ENCODE measurements at regions not wholly inside any gene's neighbourhood (a gene's known extent, or its start where the extent isn't known, plus 50 kb on each side); places are given as distances from the start of the nearest gene placed in this dataset.
A peak's percentile ranks its signal among the peaks of the same experiment; 100 is the strongest.

DNA sequence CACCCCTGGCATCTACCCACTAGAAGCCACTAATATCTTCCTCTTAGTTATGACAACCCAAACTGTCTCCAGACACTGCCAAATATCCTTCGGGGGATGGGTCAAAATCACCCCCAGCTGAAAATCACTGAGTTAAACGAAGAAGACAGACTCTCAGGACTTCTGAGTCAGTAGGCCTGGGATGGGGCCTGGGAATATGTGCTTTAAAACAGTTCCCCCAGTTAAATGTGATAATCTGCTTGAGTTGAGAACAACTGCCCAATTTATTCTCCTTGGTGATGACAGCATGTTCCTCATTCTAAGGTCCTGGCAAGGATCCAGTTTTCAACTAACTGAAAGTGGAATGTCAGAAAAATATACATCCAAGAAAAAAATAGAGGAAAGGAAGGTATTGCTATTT is 52.4 kb downstream of the CBLL2 start:
- DNase-seq, result no peak

GRCh38 chrX:22329783-22330182 is 57.1 kb downstream of the CBLL2 start:
- no peak for DNase-seq

DNA sequence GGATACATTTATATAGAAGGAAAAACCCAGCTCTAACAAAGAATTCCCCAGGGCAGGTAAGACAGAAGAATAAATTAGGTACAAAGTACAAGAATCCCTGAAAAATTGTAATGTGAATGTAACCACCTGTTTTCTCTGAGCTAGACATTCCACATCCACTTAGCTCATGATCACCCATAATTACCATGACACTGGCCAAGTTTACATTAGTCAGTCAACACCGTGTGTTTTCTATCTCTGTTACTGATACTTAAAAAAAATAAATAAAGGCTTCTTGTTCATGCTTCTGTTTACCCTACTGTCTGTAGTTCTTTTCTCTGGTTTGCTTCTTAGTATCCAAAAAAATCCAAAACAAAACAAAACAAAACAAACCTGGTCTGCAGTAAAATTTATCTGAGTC is 66.0 kb downstream of the CBLL2 start:
- DNase-seq, result no peak

GRCh38 chrX:22339459-22339858 is 66.7 kb downstream of the CBLL2 start:
- no peak for DNase-seq

- no peak for DNase-seq
Measured at GRCh38 chrX:22340022-22340616, 67.4 kb downstream of the CBLL2 start.

- no peak for DNase-seq
Measured at GRCh38 chrX:22343192-22343591, 70.5 kb downstream of the CBLL2 start.

- DNase-seq, result no peak
Measured at GRCh38 chrX:22345884-22346283, 73.2 kb downstream of the CBLL2 start.

- no peak for DNase-seq
Measured at GRCh38 chrX:22347491-22347890, 74.8 kb downstream of the CBLL2 start.

DNA sequence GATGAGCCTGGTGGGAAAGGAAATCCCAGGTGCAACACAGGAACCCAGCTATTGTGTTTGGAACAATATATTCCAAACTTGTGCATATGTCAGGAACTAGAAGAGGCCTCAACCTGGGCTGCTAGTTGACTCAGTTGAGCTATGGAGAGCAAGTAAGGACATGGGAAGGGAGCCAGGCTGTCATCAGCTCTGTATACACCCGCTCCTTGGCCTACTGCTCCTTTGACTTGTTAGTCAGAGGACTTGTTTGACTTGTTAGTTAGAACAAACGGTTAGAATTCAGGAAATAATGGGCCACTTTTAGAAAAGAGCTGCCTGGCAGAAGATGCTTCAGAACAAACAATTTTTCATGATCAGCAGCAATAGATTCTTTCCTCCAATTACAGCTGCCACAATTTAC is 76.4 kb downstream of the CBLL2 start:
- no peak for DNase-seq

DNA sequence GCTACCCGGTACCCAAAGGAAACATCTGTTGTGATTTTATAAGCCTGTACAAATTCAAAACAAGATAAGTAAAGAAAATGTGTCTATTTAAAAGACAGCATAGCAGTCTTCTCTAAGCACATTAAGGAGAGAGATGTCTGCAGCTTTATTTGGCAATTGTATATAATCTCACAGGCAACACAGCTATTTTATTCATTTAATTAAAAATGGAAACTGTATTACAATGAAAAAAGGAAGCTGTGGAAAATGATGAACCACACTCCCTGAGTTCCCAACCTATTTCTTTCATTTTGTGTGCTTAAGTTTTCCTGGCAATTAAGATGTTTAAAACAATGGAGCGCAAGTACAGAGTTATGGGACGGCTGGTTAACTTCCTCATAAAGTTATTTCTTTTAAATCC is 78.4 kb downstream of the CBLL2 start:
- no peak for DNase-seq

GRCh38 chrX:22351966-22352365 is 79.3 kb downstream of the CBLL2 start:
- DNase-seq, result no peak

DNA sequence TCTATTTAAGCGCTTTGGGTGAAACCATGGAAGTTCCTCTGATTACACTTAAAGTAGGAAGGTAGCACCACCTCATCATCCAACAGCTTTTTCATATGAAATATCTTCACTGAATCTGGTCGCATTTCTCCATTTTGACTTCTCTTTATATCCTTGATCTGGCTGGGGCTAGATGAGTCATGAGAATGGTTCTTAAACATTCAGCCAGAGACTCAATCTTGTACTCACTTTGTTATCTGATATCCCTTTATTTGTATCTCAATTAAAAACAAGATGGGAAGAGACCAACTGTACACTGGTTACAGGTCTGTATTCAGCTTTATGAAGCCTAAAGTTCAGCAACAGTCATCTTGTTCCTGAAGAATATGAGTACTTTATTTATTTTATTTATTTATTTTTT is 84.9 kb downstream of the CBLL2 start:
- no peak for DNase-seq

GRCh38 chrX:22360129-22360528 is 87.4 kb downstream of the CBLL2 start:
- no peak for DNase-seq

DNA sequence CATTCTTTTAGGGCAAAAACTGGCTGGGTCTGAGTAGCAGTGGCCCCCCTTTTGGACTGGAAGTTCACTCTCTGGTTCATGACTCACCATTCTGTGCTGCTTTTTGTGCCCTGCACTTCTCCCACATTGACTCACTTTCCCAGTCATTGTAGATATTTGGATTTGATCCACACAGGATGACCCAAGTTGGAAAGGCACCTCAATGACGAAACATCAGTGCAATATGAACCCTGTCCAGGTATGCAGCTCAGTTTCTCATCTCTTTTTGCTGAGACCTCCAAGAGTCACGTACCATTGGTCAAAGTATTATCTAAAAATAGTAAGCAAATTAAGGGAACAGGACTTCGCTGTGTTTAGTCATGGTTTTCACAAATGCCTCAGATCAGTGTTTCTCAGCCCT is 92.7 kb downstream of the CBLL2 start:
- DNase-seq, result no peak

DNA sequence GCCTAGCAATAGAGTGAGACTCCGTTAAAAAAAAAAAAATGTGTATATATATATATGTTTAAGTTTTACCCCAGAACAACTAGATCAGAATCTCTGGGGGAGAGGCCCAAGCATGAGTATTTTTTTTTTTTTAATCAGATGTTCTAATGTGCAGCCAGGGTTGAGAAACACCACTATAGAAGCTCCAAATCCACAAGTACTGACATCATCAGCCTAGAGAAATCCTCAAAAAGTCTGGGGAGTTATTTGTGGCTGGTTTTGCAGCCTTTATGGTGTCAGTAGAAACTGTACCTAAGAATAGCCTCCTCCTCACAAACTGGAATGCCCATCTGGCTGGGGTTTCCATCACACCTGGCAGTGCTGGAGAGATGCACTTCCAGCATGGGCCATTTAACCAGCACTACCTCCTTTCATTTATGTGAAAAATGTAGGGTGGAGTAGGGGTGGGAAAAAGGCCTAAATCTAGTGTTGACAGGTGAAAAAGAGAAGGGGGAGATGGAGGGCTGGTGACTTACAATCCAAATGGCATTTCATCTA is 93.5 kb downstream of the CBLL2 start:
- DNase-seq, result no peak

- no peak for DNase-seq
Measured at GRCh38 chrX:22366906-22367305, 94.2 kb downstream of the CBLL2 start.

GRCh38 chrX:22373094-22373493 is 100.4 kb downstream of the CBLL2 start:
- no peak for DNase-seq

- no peak for DNase-seq
Measured at GRCh38 chrX:22373766-22374165, 101.1 kb downstream of the CBLL2 start.

DNA sequence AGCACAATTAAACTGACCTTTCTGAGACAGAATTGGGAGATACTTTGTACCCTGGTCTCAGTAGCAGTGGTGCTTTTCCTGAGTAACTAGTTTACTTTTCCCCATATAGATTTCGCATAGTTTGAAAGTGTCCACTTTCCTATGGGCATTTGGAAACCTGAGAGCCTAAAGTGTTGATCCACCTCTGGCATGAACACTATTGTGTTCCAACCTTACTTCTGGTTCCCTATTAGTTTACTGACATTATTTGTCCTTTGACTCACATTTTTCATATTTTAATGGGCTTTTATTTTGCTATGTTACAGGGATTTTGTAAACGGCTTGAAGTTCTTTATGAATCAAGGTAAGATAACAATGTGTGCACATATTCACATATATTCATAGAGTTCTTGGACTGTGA is 103.7 kb downstream of the CBLL2 start:
- DNase-seq, result no peak

DNA sequence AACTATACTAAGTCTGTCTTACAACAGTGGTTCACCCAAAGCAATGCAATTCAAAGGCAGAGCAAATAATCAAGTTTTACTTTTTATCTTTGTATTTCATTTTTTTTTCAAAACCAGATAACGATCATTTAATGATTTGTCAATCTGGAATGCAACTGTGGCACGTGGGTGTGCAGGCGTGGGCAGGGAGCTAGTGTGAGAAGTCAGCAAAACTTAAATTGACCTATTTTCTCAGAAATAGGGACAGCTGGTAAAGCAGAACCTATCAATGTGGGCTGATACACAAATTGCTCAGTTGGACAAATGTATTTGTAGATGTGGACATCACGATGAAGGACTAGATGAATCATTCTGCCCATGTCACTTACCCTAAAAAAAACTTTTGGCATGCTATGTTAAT is 105.6 kb downstream of the CBLL2 start:
- no peak for DNase-seq

GRCh38 chrX:22383988-22384387 is 111.3 kb downstream of the CBLL2 start:
- no peak for DNase-seq

DNA sequence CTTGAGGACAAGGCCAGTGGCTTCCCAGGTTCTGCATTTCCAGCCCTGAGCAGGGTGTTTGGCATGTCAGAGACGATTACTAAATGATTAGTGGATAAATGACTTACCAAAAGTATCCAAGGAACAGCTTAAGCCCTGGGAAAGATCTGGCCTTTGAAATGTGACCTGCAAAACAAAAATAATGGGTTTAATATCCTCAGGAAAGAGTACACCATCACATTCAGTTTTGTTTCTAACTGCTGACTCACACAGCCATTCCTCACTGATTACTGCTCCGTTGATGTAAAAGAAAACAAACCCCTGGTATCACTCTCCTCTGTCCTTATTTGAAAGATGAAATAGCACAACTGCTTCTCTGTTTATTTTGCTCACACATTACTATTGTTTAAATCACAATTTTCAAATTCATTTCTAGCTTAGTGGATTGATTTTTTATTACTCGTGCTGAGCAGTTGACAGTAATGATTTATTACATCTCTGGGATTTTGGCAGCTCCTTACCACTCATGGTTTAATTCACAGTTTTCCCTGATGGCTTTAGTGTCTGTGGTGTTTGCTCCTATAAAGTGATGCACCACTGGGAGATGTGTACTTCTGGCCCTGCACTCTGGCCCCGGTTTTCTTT is 117.0 kb downstream of the CBLL2 start:
- peak; percentile 36 for DNase-seq

DNA sequence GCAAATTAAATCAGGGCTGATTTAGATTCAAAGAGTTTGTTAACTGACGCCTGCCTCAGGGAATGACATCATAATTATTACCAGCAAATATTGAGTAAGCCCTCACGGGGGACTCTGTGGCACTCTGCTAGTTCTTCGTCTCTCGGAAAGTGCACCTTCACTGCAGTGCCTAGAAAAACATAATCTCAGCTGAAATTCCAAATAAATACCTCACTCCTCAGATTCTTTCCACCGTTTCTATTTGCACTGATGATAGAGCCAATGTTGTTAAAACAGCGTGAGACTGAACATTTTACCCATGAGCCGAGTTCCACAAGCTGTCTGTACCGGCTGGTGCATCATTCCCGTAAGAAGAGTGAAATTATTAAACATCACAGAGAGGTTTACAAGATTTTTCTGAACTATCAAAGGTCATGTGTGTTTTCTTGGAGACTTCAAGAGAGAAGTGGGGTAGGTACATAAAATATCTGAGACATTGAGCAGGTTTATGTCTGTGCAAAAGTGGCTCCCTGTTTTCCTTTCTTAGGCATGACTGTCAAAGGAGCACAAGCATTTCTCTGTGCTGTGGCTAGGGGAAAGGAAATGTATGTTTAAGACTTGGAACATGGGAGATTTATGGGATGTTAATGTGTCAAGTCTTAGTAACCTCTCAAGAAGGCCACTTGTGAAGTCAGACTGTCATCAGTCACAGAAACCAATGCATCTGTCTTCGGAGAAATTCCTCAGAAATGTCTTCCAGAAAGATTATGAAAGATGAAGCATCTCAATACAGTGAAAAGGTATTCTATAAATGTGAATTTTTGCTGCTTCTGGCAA is 119.6 kb downstream of the CBLL2 start:
- no peak for DNase-seq

DNA sequence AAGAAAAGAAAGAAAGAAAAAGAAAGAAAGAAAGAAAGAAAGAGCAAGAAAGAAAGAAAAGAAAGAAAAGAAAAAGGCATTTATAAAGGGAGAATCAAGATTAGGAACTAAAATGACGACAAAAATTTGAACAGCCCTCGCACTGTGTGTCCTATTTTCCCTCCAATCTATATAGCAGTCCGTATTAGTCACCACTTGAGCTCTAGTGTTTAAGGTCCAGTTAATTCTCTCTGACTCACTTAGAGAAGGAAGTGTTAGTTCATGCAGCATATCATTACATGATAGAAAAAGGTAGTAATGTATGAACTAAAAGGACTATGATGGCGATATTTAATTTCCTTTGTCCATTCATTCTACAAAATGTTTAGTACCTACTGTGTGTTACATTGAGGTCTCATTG is 122.7 kb downstream of the CBLL2 start:
- DNase-seq, result no peak
